HEK293T (cell line): ENCODE measurements at regions not wholly inside any gene's neighbourhood (a gene's known extent, or its start where the extent isn't known, plus 50 kb on each side); places are given as distances from the start of the nearest gene placed in this dataset.

ENCODE experiments used
- CTCF ChIA-PET: fragments of 350-600 bp; formaldehyde crosslinking; extraction: SDS; loops from one replicate; lab custom pipeline; 2021; ENCODE audit warnings: antibody characterized with exemption, inconsistent platforms; lab: Yijun Ruan, JAX
- POLR2A ChIA-PET: fragments of 350-600 bp; formaldehyde crosslinking; extraction: SDS; loops from one replicate; lab custom pipeline; 2020; ENCODE audit warnings: antibody characterized with exemption, inconsistent platforms; lab: Yijun Ruan, JAX
- DNase-seq: peaks from one replicate; pipeline ENCODE4 v3.0.0; 2012; ENCODE audit warnings: mixed read lengths; ENCODE audit errors: extremely low spot score
- ARNT ChIP-seq: fragments of 450-650 bp; IDR thresholded peaks from 2 replicates; pipeline ENCODE4 v1.6.1; 2017; ENCODE audit warnings: mild to moderate bottlenecking
- BHLHE40 ChIP-seq: fragments of 450-650 bp; IDR thresholded peaks from 2 replicates; pipeline ENCODE4 v1.6.1; 2016; ENCODE audit warnings: mild to moderate bottlenecking, moderate library complexity, borderline replicate concordance
- CTBP1 ChIP-seq: fragments of 450-650 bp; IDR thresholded peaks from 2 replicates; pipeline ENCODE4 v1.6.1; 2016; ENCODE audit warnings: borderline replicate concordance
- ELF4 ChIP-seq: fragments of 450-650 bp; IDR thresholded peaks from 2 replicates; pipeline ENCODE4 v1.6.1; 2017; ENCODE audit warnings: antibody characterized with exemption
- FOXA1 ChIP-seq: fragments of 450-650 bp; IDR thresholded peaks from 2 replicates; pipeline ENCODE4 v1.6.1; 2016; ENCODE audit warnings: mild to moderate bottlenecking
- FOXK2 ChIP-seq: fragments of 450-650 bp; IDR thresholded peaks from 2 replicates; pipeline ENCODE4 v1.6.1; 2016; ENCODE audit warnings: mild to moderate bottlenecking
- FOXM1 ChIP-seq: fragments of 450-650 bp; IDR thresholded peaks from 2 replicates; pipeline ENCODE4 v1.6.1; 2017; ENCODE audit warnings: mild to moderate bottlenecking, borderline replicate concordance
- HDGF ChIP-seq: fragments of 450-650 bp; IDR thresholded peaks from 2 replicates; pipeline ENCODE4 v1.6.1; 2017; ENCODE audit warnings: antibody characterized with exemption, borderline replicate concordance
- L3MBTL2 ChIP-seq: fragments of 450-650 bp; conservative IDR thresholded peaks from 2 replicates; pipeline ENCODE4 v1.6.1; 2016; ENCODE audit warnings: mild to moderate bottlenecking
- LEF1 ChIP-seq: fragments of 450-650 bp; IDR thresholded peaks from 2 replicates; pipeline ENCODE4 v1.6.1; 2017; ENCODE audit warnings: mild to moderate bottlenecking, borderline replicate concordance
- NFRKB ChIP-seq: fragments of 450-650 bp; IDR thresholded peaks from 2 replicates; pipeline ENCODE4 v1.6.1; 2016; ENCODE audit warnings: mild to moderate bottlenecking, moderate library complexity
- SP1 ChIP-seq: fragments of 450-650 bp; IDR thresholded peaks from 2 replicates; pipeline ENCODE4 v1.6.1; 2017
- SUZ12 ChIP-seq: fragments of 450-650 bp; IDR thresholded peaks from 2 replicates; pipeline ENCODE4 v1.6.1; 2016; ENCODE audit warnings: mild to moderate bottlenecking
- TARDBP ChIP-seq: fragments of 450-650 bp; IDR thresholded peaks from 2 replicates; pipeline ENCODE4 v1.6.1; 2016
- ZNF384 ChIP-seq: fragments of 450-650 bp; IDR thresholded peaks from 2 replicates; pipeline ENCODE4 v1.6.1; 2016
- TF ChIP-seq, protein P1 (sequence below): fragments of 450-650 bp; IDR thresholded peaks from 2 replicates; pipeline ENCODE4 v1.6.1; 2016

GRCh38 chr5:13244151-13244550, 700.3 kb downstream of the DNAH5 start:
- ChIA-PET CTCF (no interaction called here), POLR2A (no interaction called here)
- TF ChIP-seq FOXA1 = no peak
- no peak for TF ChIP-seq SUZ12
- no peak for TF ChIP-seq FOXM1
- no peak for TF ChIP-seq LEF1
- no peak for TF ChIP-seq ELF4
- TF ChIP-seq, protein P1, sequence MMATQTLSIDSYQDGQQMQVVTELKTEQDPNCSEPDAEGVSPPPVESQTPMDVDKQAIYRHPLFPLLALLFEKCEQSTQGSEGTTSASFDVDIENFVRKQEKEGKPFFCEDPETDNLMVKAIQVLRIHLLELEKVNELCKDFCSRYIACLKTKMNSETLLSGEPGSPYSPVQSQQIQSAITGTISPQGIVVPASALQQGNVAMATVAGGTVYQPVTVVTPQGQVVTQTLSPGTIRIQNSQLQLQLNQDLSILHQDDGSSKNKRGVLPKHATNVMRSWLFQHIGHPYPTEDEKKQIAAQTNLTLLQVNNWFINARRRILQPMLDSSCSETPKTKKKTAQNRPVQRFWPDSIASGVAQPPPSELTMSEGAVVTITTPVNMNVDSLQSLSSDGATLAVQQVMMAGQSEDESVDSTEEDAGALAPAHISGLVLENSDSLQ = no peak
- TF ChIP-seq ARNT = no peak
- no peak for TF ChIP-seq ZNF384
- no peak for TF ChIP-seq TARDBP
- no peak for TF ChIP-seq SP1
- no peak for TF ChIP-seq FOXK2
- no peak for TF ChIP-seq CTBP1
- no peak for TF ChIP-seq BHLHE40
- TF ChIP-seq NFRKB = no peak
- no peak for DNase-seq

GRCh38 chr5:13227513-13227912, 717.0 kb downstream of the DNAH5 start:
- TF ChIP-seq, protein P1 = no peak
- TF ChIP-seq BHLHE40 (no peak), TARDBP (no peak), LEF1 (no peak), FOXK2 (no peak), SUZ12 (no peak), HDGF (no peak), L3MBTL2 (no peak), ZNF384 (no peak), ELF4 (no peak), ARNT (no peak), NFRKB (no peak), FOXM1 (no peak), SP1 (no peak), CTBP1 (no peak), FOXA1 (no peak)
- POLR2A ChIA-PET = no interaction called here
- no peak for DNase-seq
- CTCF ChIA-PET = no interaction called here

DNA sequence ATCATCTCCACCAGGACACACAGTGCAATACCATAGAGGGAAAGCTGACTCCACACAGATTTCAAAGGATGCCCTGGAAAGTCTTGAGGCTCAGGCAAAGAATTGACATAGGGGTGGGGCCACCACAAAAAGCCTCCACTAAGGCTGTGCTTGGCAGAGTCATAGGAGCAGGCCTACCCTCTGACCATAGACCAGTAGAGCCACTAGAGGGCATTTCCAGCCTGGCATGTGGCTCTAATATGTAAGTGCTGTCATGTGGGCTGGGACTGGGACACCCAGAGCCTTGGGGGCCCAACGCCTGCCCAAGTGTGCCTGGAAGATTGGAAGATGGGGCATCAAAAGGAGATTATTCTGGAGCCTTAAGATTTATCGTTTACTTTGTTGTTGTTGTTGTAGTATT, 726.0 kb downstream of the DNAH5 start:
- ChIA-PET CTCF (no interaction called here), POLR2A (no interaction called here)
- TF ChIP-seq SUZ12 = no peak
- TF ChIP-seq L3MBTL2 = no peak
- TF ChIP-seq FOXA1 = no peak
- no peak for TF ChIP-seq CTBP1
- no peak for TF ChIP-seq ELF4
- TF ChIP-seq SP1 = no peak
- TF ChIP-seq FOXK2 = no peak
- TF ChIP-seq ARNT = no peak
- TF ChIP-seq HDGF = no peak
- no peak for TF ChIP-seq BHLHE40
- no peak for TF ChIP-seq TARDBP
- TF ChIP-seq ZNF384 = no peak
- TF ChIP-seq FOXM1 = no peak
- no peak for TF ChIP-seq LEF1
- TF ChIP-seq NFRKB = no peak
- TF ChIP-seq, protein P1 = no peak
- no peak for DNase-seq

GRCh38 chr5:13217636-13218035, 726.9 kb downstream of the DNAH5 start:
- TF ChIP-seq CTBP1 (no peak), ARNT (no peak), NFRKB (no peak), ELF4 (no peak), L3MBTL2 (no peak), ZNF384 (no peak), TARDBP (no peak), FOXA1 (no peak), FOXK2 (no peak), SP1 (no peak), SUZ12 (no peak), BHLHE40 (no peak), FOXM1 (no peak), LEF1 (no peak)
- TF ChIP-seq, protein P1 = no peak
- no peak for DNase-seq
- POLR2A ChIA-PET = no interaction called here
- CTCF ChIA-PET = no interaction called here

- no peak for DNase-seq
- TF ChIP-seq LEF1 (no peak), ARNT (no peak), HDGF (no peak), BHLHE40 (no peak), L3MBTL2 (no peak), CTBP1 (no peak), FOXK2 (no peak), ZNF384 (no peak), FOXA1 (no peak), TARDBP (no peak), ELF4 (no peak), NFRKB (no peak), SUZ12 (no peak), FOXM1 (no peak), SP1 (no peak)
- TF ChIP-seq, protein P1 = no peak
- POLR2A ChIA-PET = no interaction called here
- CTCF ChIA-PET = no interaction called here
Observed at GRCh38 chr5:13215806-13216205, 728.7 kb downstream of the DNAH5 start.
